GM03348 (cell line): ENCODE measurements at regions not wholly inside any gene's neighbourhood (a gene's known extent, or its start where the extent isn't known, plus 50 kb on each side); places are given as distances from the start of the nearest gene placed in this dataset.

ENCODE experiments used
- DNase-seq: peaks from one replicate; pipeline ENCODE4 v3.0.0; 2012; ENCODE audit warnings: low spot score

DNA sequence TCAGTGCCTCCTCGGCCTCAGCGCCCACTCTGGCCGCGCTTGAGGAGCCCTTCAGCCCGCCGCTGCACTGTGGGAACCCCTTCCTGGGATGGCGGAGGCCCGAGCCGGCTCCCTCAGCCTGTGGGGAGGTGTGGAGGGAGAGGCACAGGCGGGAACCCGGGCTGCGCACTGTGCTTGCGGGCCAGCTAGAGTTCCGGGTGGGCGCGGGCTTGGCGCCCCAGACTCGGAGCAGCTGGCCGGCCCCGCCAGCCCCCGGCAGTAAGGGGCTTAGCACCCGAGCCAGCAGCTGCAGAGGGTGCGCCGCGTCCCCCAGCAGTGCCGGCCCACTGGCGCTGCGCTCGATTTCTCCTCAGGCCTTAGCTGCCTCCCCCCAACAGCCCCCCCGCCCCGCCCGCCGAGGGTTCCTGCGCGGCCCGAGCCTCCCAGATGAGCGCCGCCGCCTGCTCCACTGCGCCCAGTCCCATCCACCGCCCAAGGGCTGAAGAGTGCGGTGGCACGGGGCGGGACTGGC lies 1137.0 kb downstream of the PCDH18 start:
- DNase-seq = no peak

- no peak for DNase-seq
These were observed 1139.7 kb downstream of the PCDH18 start for GRCh38 chr4:136392576-136392975.

DNA sequence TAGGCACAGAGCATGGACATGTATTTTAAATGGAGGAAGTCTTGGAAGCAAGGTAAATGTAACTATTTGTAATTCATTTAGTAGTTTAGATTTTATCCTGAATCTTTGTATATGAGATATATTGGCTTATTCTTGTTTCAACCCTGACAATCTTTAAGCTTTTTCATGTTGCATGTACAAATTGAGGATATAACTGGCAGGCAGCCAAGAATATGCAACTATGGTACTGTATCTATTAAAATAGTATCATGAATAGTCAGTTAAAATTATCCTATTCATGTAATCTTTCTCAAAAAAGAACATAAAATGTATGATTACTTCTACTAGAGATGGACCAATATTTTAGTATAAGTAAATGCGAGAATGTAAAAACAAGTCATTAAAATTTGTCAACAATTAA lies 1141.5 kb downstream of the PCDH18 start:
- DNase-seq = no peak

DNA sequence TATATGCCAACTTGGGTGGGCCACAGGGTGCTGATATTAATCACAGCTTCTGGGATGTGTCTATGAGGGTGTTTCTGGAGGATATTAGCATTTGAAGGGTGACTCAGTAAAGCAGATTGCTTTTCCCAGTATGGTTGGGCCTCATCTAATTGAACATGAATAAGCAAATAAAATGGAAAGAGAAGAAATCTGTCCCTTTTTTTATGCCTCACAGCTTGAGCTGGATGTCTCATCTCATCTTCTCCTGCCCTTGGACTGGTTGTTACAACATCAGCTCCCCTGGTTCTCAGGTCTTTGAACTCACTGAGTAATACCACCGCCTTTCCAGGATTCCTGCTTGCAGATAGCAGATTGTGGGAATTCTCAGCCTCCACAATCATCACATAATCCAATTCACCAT lies 1149.2 kb downstream of the PCDH18 start:
- DNase-seq = no peak

GRCh38 chr4:136371231-136371630 lies 1161.1 kb downstream of the PCDH18 start:
- no peak for DNase-seq

DNA sequence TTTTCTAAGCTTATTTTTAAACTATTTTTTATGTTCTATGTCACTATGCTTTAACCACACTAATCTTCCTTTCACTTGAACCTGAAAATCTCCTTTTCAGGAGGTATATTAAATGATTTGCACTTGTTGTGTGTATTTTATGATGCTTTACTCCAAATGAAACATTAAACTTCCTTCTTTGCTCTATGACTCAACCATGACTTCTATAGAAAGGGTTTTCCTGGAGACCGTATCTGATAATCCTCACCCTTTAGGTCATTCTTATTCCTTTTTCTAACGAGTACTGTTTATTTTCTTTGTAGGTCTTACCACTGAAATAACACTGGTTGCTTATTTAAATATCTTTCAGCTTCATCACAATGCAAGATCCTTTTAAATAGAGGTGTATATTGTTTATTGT lies 1163.2 kb downstream of the PCDH18 start:
- no peak for DNase-seq

DNA sequence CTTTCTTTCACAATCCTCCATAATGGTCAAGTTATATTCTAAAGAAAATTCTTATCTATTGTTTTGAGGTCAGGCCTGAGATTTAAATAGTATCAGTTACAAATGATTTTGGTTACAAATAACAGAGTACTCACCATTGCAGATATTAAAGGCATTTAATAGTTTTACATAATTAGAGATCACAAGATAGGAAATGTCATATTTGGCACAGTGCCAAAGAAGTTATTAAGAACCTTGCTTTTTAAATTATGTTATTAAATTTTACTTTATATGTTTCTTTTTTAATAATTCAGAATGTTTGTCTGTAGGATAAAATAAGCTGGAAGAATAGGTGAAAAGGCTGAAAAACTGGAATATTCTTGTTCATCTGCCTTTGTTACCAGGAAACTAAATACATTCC lies 1174.7 kb downstream of the PCDH18 start:
- no peak for DNase-seq

DNA sequence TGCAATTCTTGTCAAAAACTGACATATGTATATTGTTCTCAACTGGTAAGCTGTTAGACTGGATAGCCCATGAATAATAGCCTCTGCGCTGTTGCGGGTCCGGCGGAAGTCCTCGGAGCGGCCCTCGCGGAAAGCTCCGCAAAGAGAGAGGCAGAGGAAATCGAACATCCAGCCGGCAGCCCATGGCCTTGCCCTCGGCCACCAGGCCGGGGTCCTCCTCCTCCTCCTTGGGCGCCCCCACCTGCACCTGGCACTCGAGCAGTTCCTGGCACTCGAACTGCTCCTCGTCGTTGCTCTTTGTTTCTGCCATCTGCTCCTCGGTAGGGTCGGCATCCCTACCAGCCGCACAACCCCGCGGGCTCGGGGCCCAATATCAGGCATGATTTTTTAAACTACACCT lies 1176.3 kb downstream of the PCDH18 start:
- DNase-seq = no peak

- DNase-seq = no peak
These were observed 1189.0 kb downstream of the PCDH18 start for GRCh38 chr4:136343340-136343739.

- DNase-seq = no peak
These were observed 1189.6 kb downstream of the PCDH18 start for GRCh38 chr4:136342666-136343065.

GRCh38 chr4:136337216-136337615 lies 1195.1 kb downstream of the PCDH18 start:
- DNase-seq = no peak

GRCh38 chr4:136336479-136336878 lies 1195.8 kb downstream of the PCDH18 start:
- DNase-seq = no peak

DNA sequence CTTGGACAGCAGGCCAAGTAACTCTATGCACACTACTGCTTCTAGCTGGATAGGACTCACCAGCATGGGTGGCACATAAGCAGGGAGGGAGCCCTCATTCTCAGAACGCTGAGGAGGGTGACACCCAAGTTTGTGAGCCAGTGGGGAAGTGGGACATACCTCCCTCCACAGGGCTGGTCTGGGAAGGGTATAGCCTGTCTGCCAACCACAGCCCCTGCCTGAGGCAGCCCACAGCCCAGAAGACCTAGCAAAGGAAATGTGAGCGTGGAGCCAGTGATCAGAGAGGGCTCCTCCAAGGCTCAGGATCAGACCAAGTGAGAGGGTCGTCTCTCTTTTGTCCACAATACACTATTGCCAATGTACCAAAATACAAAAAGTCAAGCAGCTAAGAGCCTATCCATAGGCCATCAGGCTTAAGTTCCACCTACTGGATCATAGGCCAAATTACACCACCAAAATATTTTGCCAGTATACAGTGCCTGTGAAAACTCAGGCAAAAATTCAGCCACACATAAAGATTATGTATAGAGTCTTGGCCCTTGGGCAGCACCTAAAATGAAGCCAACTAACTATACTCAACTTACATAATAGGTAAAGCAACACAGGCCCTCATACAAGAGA lies 1203.1 kb downstream of the PCDH18 start:
- no peak for DNase-seq

GRCh38 chr4:136328131-136328530 lies 1204.2 kb downstream of the PCDH18 start:
- no peak for DNase-seq

DNA sequence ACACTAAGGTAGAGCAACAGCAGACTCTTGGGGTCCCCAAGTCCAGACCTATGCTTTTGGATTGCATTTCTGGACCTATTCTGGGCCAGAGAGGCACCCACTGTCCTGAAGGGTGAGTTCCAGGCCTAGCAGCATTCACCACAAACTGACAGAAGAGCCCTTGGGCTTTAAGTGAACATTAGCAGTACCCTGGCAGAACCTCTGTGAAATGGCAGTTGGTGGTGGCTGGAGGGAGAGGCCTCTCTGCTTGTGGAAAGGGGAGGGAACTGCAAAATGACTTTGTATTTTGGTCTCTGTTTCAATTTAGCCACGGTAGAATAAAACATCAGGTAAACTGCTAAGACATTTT lies 1211.9 kb downstream of the PCDH18 start:
- DNase-seq = no peak

DNA sequence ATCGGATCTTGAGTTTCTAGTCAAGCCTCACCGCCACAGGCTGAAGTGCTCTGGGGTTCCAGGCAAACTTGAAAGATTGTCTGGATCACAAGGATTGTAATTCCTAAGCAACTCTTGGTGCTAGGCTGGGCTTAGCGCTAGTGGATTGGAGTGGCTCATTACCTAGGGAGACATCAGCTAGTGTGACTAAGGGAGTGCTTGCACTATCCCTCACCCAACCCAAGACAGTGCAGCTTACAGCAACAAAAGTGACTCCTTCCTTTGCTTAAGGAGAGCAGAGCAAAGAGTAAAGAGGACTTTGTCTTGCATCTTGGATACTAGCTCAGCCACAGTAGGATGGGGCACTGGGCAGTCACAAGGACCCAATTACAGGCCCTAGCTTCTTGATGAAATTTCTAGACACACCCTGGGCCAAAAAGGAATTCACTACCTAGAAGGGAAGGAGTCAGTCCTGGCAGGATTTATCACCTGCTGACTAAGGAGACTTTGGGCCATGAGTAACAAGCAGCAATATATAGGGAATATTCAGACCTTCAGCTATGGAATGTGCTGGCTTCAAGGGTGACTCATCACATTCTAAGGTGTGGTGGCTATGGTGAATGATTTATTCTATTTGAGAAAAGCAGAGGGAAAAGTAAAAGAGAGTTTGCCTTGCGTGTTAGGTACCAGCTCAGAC lies 1212.4 kb downstream of the PCDH18 start:
- no peak for DNase-seq

GRCh38 chr4:136316961-136317360 lies 1215.3 kb downstream of the PCDH18 start:
- DNase-seq = no peak

- no peak for DNase-seq
These were observed 1217.6 kb downstream of the PCDH18 start for GRCh38 chr4:136314686-136315085.

DNA sequence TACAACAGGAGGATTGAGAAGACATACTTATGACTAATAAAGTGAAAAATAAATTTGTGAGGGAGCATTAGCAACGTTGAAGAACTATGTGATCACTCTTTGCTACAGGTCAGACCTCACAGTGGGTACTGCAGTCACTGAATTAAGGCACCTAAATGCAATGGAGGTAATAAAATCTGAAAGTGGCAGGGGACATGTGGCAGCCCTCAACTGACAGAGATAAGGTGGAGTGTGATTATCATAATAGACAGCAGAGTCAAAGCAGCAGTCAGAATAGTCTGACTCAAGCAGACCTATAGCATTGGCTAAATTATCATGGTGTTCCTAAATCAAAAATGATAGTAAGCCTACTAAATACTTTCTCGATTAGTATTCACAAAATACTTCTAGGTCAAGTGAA lies 1220.5 kb downstream of the PCDH18 start:
- DNase-seq = no peak

- no peak for DNase-seq
These were observed 1224.5 kb downstream of the PCDH18 start for GRCh38 chr4:136307765-136308164.

- DNase-seq = no peak
These were observed 1225.9 kb downstream of the PCDH18 start for GRCh38 chr4:136306361-136306760.

GRCh38 chr4:136302566-136302965 lies 1229.7 kb downstream of the PCDH18 start:
- DNase-seq = no peak

DNA sequence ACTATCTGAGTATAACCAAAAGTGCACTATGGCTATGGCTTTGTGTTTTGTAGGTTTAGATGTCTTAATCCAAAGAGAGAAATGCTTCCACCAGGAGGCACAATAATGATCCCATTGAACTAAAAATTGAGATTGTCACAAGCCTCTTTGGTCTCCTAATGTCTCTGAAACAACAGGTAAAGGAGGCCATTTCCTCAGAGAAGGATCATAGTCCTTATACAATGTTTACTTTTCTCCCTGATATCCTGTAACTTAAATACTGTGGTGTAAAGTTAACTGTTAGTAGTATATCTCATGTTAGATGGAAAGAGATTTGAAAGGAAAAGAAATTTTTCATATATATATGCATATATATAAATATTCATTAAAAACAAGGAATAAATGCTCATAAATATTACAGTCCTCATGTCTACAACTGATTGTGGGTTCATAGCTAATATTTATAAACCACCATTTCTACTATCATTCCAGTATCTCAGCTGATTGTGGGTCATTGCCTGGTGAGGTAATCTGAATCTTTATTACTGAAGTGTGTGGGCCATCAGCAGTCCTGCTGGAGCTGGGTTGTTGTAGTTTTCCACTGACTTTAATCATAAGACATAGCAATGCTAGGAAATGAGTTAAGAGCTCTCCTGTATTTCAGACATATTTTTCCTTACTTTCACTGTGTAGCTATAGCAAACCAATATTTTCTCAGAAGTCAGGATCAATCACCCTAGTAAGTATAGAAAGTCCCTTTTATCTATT lies 1230.4 kb downstream of the PCDH18 start:
- DNase-seq = no peak
